Left colon (tissue), 2 donors: ENCODE measurements at regions not wholly inside any gene's neighbourhood (a gene's known extent, or its start where the extent isn't known, plus 50 kb on each side); places are given as distances from the start of the nearest gene placed in this dataset.

Experiments
- ATAC-seq: fragments of 200-7000 bp; cut with Tn5 transposase; one replicate; pipeline ENCODE4 v1.9.1; 2020; ENCODE audit warnings: mild to moderate bottlenecking, moderate library complexity
- DNase-seq, 2 donors: peaks; one replicate each; pipeline ENCODE4 v3.0.0-alpha.2; 2020
- intact Hi-C, 2 donors: fragments of 100-400 bp; cut with DNase I in 1 of 2; cut with micrococcal nuclease in 1 of 2; formaldehyde crosslinking; loops; one replicate each; pipeline versions ENCODE4 v1.11.2 to v1.14.0; 2022; cut with DNase I, micrococcal nuclease
- donor health status: DM: no; HTN: no; CAD: no.
- donor health status: DM: yes; HTN: yes; CAD: no.

GRCh38 chr10:2844925-2845324, 222.4 kb upstream of the PFKP start:
- DNase-seq (no peak), ATAC-seq (no peak)
- intact Hi-C loops: no loop called here

GRCh38 chr10:2839081-2839725, 228.1 kb upstream of the PFKP start:
- peak in 1 of 2 donors; percentile 51 for DNase-seq
- ATAC-seq: no peak
- intact Hi-C loops: no loop called here

- DNase-seq (no peak), ATAC-seq (no peak)
- intact Hi-C loops: no loop called here
Observed at GRCh38 chr10:2837674-2838073, 229.7 kb upstream of the PFKP start.

GRCh38 chr10:2836921-2837662, 230.3 kb upstream of the PFKP start:
- ATAC-seq: no peak
- no peak for DNase-seq
- intact Hi-C loops: no loop called here

GRCh38 chr10:2834214-2834613, 233.1 kb upstream of the PFKP start:
- intact Hi-C loops: no loop called here
- ATAC-seq: no peak
- no peak for DNase-seq

GRCh38 chr10:2831509-2831908, 235.8 kb upstream of the PFKP start:
- ATAC-seq (no peak), DNase-seq (no peak)
- intact Hi-C loops: no loop called here

- no peak for DNase-seq
- intact Hi-C loops: no loop called here
- no peak for ATAC-seq
Observed at GRCh38 chr10:2828741-2829140, 238.6 kb upstream of the PFKP start.

GRCh38 chr10:2826675-2827074, 240.7 kb upstream of the PFKP start:
- intact Hi-C loops: no loop called here
- DNase-seq (no peak), ATAC-seq (no peak)

GRCh38 chr10:2825841-2826240, 241.5 kb upstream of the PFKP start:
- DNase-seq (no peak), ATAC-seq (no peak)
- intact Hi-C loops: no loop called here

- intact Hi-C loops: no loop called here
- no peak for ATAC-seq
- DNase-seq: no peak
Observed at GRCh38 chr10:2817940-2818636, 249.3 kb upstream of the PFKP start.

GRCh38 chr10:2813693-2814092, 253.7 kb upstream of the PFKP start:
- intact Hi-C loops: no loop called here
- ATAC-seq (no peak), DNase-seq (no peak)

GRCh38 chr10:2813286-2813685, 254.1 kb upstream of the PFKP start:
- ATAC-seq (no peak), DNase-seq (no peak)

GRCh38 chr10:2812631-2813030, 254.7 kb upstream of the PFKP start:
- DNase-seq (no peak), ATAC-seq (no peak)
- intact Hi-C loops: no loop called here

More at GRCh38 chr10:2813286-2813685, 254.1 kb upstream of the PFKP start:
- intact Hi-C loops: no loop called here

GRCh38 chr10:2800178-2800577, 267.2 kb upstream of the PFKP start:
- DNase-seq (no peak), ATAC-seq (no peak)
- intact Hi-C loops: no loop called here

GRCh38 chr10:2798336-2799022, 268.9 kb upstream of the PFKP start:
- ATAC-seq (no peak), DNase-seq (no peak)
- intact Hi-C loops: no loop called here

GRCh38 chr10:2791774-2792443, 275.4 kb upstream of the PFKP start:
- no peak for ATAC-seq
- DNase-seq: no peak

GRCh38 chr10:2790396-2791188, 276.8 kb upstream of the PFKP start:
- intact Hi-C loops: no loop called here
- DNase-seq (no peak), ATAC-seq (no peak)

More at GRCh38 chr10:2791774-2792443, 275.4 kb upstream of the PFKP start:
- intact Hi-C loops: no loop called here

GRCh38 chr10:2786251-2786650, 281.1 kb upstream of the PFKP start:
- intact Hi-C loops: no loop called here
- ATAC-seq (no peak), DNase-seq (no peak)
